HEK293 (cell line): ENCODE measurements at regions not wholly inside any gene's neighbourhood (a gene's known extent, or its start where the extent isn't known, plus 50 kb on each side); places are given as distances from the start of the nearest gene placed in this dataset.

Experiments used
- CTCF ChIA-PET: fragments of 350-600 bp; formaldehyde crosslinking; extraction: SDS; loops from one replicate; lab custom pipeline; 2021; ENCODE audit warnings: antibody characterized with exemption; lab: Yijun Ruan, JAX
- POLR2A ChIA-PET: fragments of 300-600 bp; formaldehyde crosslinking; extraction: SDS; loops from one replicate; lab custom pipeline; 2020; ENCODE audit warnings: antibody characterized with exemption, inconsistent platforms; lab: Yijun Ruan, JAX
- H3K27ac ChIP-seq: fragments of 200-500 bp; sonication (Bioruptor generic); 2 replicates; pipeline ENCODE4 v1.5.1; 2014; ENCODE audit warnings: low read depth, low read length, control low read depth, inconsistent platforms; ENCODE audit errors: extremely low read depth
- H3K36me3 ChIP-seq, 2 experiments: fragments of 200-500 bp in 1 of 2; sonication (Bioruptor generic) in 1 of 2; 1 replicate in 1 of 2; 2 replicates in 1 of 2; pipeline ENCODE4 v1.5.1; 2014 to 2017; ENCODE audit warnings: inconsistent platforms in 2 of 2, low read length in 2 of 2; ENCODE audit not compliant: control insufficient read depth in 2 of 2, insufficient read depth in 1 of 2
- H3K4me1 ChIP-seq: fragments of 200-500 bp; sonication (Bioruptor generic); 2 replicates; pipeline ENCODE4 v1.5.1; 2014; ENCODE audit warnings: mild to moderate bottlenecking, low read length, inconsistent platforms; ENCODE audit not compliant: control insufficient read depth, insufficient read depth
- H3K4me3 ChIP-seq: 2 replicates; pipeline ENCODE4 v1.5.1; 2011; ENCODE audit warnings: low read depth, mild to moderate bottlenecking, control low read depth, low read length, moderate library complexity
- H3K9me3 ChIP-seq: fragments of 200-500 bp; sonication (Bioruptor generic); 2 replicates; pipeline ENCODE4 v1.5.1; 2014; ENCODE audit warnings: low read depth, low read length, inconsistent platforms; ENCODE audit not compliant: control insufficient read depth, insufficient read depth
- AEBP2 ChIP-seq: fragments of 450-650 bp; formaldehyde crosslinking; IDR thresholded peaks from 2 replicates; pipeline ENCODE4 v1.5.1; 2016; ENCODE audit warnings: missing biosample characterization, missing genetic modification characterization, borderline replicate concordance
- BCL11A ChIP-seq: fragments of 450-650 bp; formaldehyde crosslinking; IDR thresholded peaks from 2 replicates; pipeline ENCODE4 v1.5.1; 2016; ENCODE audit warnings: low read depth, missing biosample characterization, missing genetic modification characterization
- BCL11B ChIP-seq: fragments of 450-650 bp; formaldehyde crosslinking; IDR thresholded peaks from 2 replicates; pipeline ENCODE4 v1.5.1; 2016; ENCODE audit warnings: low read depth, missing biosample characterization, missing genetic modification characterization
- GFI1B ChIP-seq: fragments of 450-650 bp; formaldehyde crosslinking; IDR thresholded peaks from 2 replicates; pipeline ENCODE4 v1.5.1; 2016; ENCODE audit warnings: missing biosample characterization, missing genetic modification characterization
- HOXA7 ChIP-seq: sonication (generic); formaldehyde crosslinking; IDR thresholded peaks from 2 replicates; pipeline ENCODE4 v1.8.1; 2022; ENCODE audit warnings: missing genetic modification reagents, borderline replicate concordance
- HOXD13 ChIP-seq: sonication (generic); formaldehyde crosslinking; IDR thresholded peaks from 2 replicates; pipeline ENCODE4 v1.8.0; 2022; ENCODE audit warnings: missing genetic modification reagents, borderline replicate concordance
- IKZF3 ChIP-seq: fragments of 450-650 bp; IDR thresholded peaks from 2 replicates; pipeline ENCODE4 v1.5.0; 2018; ENCODE audit warnings: missing biosample characterization, mild to moderate bottlenecking, missing genetic modification characterization, moderate library complexity
- PATZ1 ChIP-seq: fragments of 450-650 bp; formaldehyde crosslinking; IDR thresholded peaks from 2 replicates; pipeline ENCODE4 v1.5.1; 2016; ENCODE audit warnings: missing biosample characterization, missing genetic modification characterization
- PBX3 ChIP-seq: sonication (generic); formaldehyde crosslinking; IDR thresholded peaks from 2 replicates; pipeline ENCODE4 v1.8.1; 2022; ENCODE audit warnings: mild to moderate bottlenecking, moderate library complexity, missing genetic modification reagents
- REPIN1 ChIP-seq: fragments of 450-650 bp; formaldehyde crosslinking; IDR thresholded peaks from 2 replicates; pipeline ENCODE4 v1.5.1; 2017; ENCODE audit warnings: missing biosample characterization, missing genetic modification characterization, low read depth
- SALL2 ChIP-seq: fragments of 450-650 bp; formaldehyde crosslinking; IDR thresholded peaks from 2 replicates; pipeline ENCODE4 v1.5.0; 2017; ENCODE audit warnings: missing biosample characterization, mild to moderate bottlenecking, missing genetic modification characterization, borderline replicate concordance
- TCF7L2 ChIP-seq: IDR thresholded peaks from 2 replicates; pipeline ENCODE4 v1.6.1; 2011; ENCODE audit warnings: low read depth, mild to moderate bottlenecking, inconsistent platforms, low read length, moderate library complexity, borderline replicate concordance
- WT1 ChIP-seq: fragments of 450-650 bp; formaldehyde crosslinking; IDR thresholded peaks from 2 replicates; pipeline ENCODE4 v1.5.1; 2016; ENCODE audit warnings: missing biosample characterization, missing genetic modification characterization
- ZNF169 ChIP-seq: fragments of 450-650 bp; formaldehyde crosslinking; IDR thresholded peaks from 2 replicates; pipeline ENCODE4 v1.5.1; 2016; ENCODE audit warnings: missing biosample characterization, missing genetic modification characterization
- ZNF302 ChIP-seq: fragments of 450-650 bp; formaldehyde crosslinking; IDR thresholded peaks from 2 replicates; pipeline ENCODE4 v1.5.1; 2016; ENCODE audit warnings: missing biosample characterization, missing genetic modification characterization, low read depth
- ZNF394 ChIP-seq: fragments of 450-650 bp; formaldehyde crosslinking; IDR thresholded peaks from 2 replicates; pipeline ENCODE4 v1.5.1; 2016; ENCODE audit warnings: missing biosample characterization, missing genetic modification characterization, mild to moderate bottlenecking, moderate library complexity, borderline replicate concordance
- ZNF544 ChIP-seq: fragments of 450-650 bp; formaldehyde crosslinking; IDR thresholded peaks from 2 replicates; pipeline ENCODE4 v1.5.0; 2017; ENCODE audit warnings: missing biosample characterization, missing genetic modification characterization
- ZNF658 ChIP-seq: fragments of 450-650 bp; formaldehyde crosslinking; IDR thresholded peaks from 2 replicates; pipeline ENCODE4; 2016; ENCODE audit warnings: missing biosample characterization, missing genetic modification characterization
- ZNF768 ChIP-seq: fragments of 450-650 bp; formaldehyde crosslinking; IDR thresholded peaks from 2 replicates; pipeline ENCODE4 v1.5.1; 2018; ENCODE audit warnings: missing biosample characterization, mild to moderate bottlenecking, missing genetic modification characterization
- ZNF792 ChIP-seq: fragments of 450-650 bp; formaldehyde crosslinking; IDR thresholded peaks from 2 replicates; pipeline ENCODE4 v1.5.1; 2016; ENCODE audit warnings: missing biosample characterization, missing genetic modification characterization

GRCh38 chr5:54655761-54656160, 138.2 kb downstream of the SNX18 start (continued):
- TF ChIP-seq PATZ1 (tag by site-specific recombination) (no peak), WT1 (tag by site-specific recombination) (no peak), ZNF768 (no peak), IKZF3 (tag by site-specific recombination) (no peak), ZNF394 (no peak), ZNF302 (no peak)
- TF ChIP-seq, all 188 proteins: peak for 0

- no peaks in the 10 kb centered on the region for H3K36me3 ChIP-seq
- H3K4me3 ChIP-seq = no peak overlapping the region
- ChIA-PET POLR2A (no interaction called here), CTCF (no interaction called here)
- no peak overlapping the region for H3K27ac ChIP-seq
- TF ChIP-seq BCL11A (tag by site-specific recombination) (no peak), AEBP2 (tag by site-specific recombination) (no peak), GFI1B (no peak), ZNF792 (tag by site-specific recombination) (no peak), REPIN1 (tag by site-specific recombination) (no peak), HOXD13 (no peak), BCL11B (no peak), PBX3 (CRISPR knock-in tag) (no peak)
- 0 out of 2 replicates have a peak, but pooled peaks cover 3% of the 10 kb centered on the region for H3K4me1 ChIP-seq
- no peaks in the 10 kb centered on the region for H3K9me3 ChIP-seq
Measured at GRCh38 chr5:54655266-54655665, 137.7 kb downstream of the SNX18 start.

- Histone ChIP-seq H3K4me3 (no peak overlapping the region), H3K27ac (no peak overlapping the region), H3K9me3 (no peaks in the 10 kb centered on the region), H3K4me1 (0 out of 2 replicates have a peak, but pooled peaks cover 3% of the 10 kb centered on the region), H3K36me3 (no peaks in the 10 kb centered on the region)
- ChIA-PET POLR2A (interaction anchor here (0.6 kb wide), 1 partner anchor 1322 kb away, joined by 4 read pairs; no protein-coding TSS in a partner anchor), CTCF (no interaction called here)
- TF ChIP-seq ZNF658 (no peak), TCF7L2 (no peak), ZNF544 (tag by site-specific recombination) (no peak), SALL2 (tag by site-specific recombination) (no peak), HOXA7 (no peak), ZNF169 (tag by site-specific recombination) (no peak)
Measured at GRCh38 chr5:54653956-54654614, 136.5 kb downstream of the SNX18 start.
